NCI-H446 (cell line): ENCODE measurements at regions not wholly inside any gene's neighbourhood (a gene's known extent, or its start where the extent isn't known, plus 50 kb on each side); places are given as distances from the start of the nearest gene placed in this dataset.
"Not testable (repeated sequence)": the region's sequence is repeated elsewhere in the genome, so short reads cannot be mapped to it uniquely, and the experiment has no call there.

Experiments used
- DNase-seq, 2 experiments: peaks; one replicate each; lab custom pipeline; 2025; lab: John Stamatoyannopoulos, UW

DNA sequence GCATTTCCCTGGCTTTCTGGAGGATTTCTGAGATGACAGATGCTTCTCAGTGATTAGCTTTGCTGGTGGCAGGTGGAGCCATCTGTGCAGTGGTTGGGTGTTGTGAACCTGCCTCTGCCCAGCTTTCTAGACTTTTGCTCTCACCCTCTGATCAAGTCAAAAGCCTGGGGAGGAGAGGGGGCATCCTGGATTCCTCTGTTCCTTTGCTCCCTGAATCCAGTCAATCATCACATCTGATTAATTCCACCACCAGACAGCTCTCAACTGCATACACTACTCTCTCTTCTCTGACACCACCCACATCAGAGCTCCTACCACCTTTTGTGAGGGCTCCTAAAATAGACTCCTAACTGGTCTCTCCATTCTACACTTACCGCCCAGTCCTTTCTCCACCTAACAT, 283.5 kb downstream of the WDR11 start:
- peak in 1 of 2 experiments; percentile 53 for DNase-seq

DNA sequence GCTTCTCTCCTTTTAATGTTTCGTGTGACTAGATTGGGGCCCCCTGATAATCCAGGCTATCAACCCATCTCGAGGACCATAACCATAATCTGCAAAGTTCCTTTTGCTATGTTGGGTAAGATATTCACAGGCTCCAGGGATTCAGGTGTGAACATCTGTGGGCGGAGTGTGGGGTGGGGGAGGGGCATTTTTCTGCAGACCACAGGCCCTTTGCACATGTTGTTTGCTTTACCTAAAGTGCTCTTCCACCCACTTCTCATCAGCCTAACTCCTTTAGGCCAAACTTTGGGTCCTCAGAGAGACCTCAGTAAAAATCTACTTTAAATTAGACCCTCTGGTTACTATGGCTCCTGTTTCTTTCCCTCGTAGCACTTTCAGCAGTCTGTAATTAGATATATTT, 284.4 kb downstream of the WDR11 start:
- DNase-seq: no peak

DNA sequence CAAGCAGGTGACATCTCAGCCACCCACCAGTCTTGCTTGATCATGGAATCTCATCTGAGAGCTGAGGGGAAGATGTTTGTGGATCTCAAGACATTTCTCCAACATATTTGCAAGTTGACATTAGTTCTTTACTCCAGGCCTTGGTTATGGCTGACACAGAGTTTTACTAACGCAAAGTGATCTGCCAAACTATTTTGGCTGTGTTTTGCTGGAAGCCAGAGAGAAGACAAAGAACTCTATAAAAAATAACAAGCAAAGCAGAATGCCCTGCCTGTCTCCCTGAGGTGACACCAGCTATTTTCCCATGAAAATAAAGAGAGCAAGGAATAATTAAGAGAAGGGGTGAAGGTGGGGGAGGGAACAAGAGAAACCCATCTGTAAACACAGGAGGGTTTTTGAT, 286.4 kb downstream of the WDR11 start:
- DNase-seq: no peak

DNA sequence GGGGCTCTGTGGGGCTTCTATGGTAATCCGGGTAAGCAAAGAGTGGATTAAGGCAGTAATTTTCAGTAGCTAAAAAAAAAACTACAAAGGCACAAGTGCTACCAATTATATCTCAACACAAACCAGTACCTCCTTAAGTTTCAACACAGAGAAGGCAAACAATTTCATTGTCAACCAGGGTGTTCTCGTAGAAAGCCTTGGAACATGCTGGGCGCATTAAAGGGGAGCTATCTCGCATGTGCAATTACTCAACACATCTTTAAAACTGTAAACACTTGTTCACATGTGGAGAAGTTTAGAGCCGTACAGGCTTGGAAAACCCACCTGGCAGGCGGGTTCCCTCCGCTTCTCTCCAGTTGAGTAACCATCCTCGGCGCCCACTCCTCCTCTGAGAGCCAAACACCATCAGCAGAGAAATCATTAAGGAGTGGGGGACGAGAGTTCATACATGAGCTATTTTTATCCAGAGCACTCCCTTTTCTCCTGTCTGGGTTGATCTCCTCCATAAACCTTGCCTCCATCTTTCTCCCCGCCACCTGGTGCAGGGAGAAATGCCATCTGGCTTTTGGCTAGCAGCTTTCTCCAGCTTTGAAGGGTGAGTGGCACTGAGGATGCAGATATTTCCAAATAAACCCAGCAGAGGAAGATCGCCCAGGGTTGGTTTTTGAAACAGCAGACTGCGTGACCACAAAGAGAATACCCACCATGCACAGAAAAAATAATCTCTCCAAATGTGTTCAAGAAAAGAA, 287.1 kb downstream of the WDR11 start:
- DNase-seq: peak; percentile 23 to 61

DNA sequence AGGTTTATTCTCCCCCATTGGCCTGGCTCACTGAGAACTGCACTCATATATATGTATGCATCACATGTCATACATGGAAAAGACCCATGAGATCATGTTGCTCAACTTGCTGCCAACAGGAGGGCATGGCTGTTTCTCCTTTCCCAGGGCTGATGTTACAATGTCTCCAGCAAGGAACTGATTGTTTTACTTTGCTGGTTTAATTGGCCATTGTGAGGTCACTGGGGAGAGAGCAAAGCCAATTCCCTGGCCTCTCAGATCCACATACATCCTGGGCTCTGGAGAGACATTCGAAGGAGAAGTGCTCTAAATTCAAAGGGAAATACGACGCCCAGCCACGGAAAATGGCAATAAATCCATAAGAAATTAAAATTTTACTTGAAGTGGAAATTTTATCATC, 287.8 kb downstream of the WDR11 start:
- peak in 1 of 2 experiments; percentile 16 for DNase-seq

DNA sequence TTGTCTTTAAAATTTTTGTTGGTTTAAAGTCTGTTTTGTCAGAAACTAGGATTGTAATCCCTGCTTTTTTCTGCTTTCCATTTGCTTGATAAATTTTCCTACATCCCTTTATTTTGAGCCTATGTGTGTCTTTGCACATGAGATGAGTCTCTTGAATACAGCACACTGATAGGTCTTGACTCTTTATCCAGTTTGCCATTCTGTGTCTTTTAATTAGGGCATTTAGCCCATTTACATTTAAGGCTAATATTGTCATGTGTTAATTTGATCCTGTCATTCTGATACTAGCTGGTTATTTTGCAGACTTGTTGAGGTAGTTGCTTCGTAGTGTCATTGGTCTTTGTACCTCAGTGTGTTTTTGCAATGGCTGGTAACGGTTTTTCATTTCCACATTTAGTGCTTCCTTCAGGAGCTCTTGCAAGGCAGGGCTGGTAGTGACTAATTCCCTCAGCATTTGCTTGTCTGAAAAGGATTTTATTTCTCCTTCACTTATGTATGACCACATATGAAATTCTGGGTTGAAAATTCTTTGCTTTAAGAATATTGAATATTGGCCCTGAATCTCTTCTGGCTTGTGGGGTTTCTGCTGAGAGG, 294.7 kb downstream of the WDR11 start:
- DNase-seq: not testable (repeated sequence)

DNA sequence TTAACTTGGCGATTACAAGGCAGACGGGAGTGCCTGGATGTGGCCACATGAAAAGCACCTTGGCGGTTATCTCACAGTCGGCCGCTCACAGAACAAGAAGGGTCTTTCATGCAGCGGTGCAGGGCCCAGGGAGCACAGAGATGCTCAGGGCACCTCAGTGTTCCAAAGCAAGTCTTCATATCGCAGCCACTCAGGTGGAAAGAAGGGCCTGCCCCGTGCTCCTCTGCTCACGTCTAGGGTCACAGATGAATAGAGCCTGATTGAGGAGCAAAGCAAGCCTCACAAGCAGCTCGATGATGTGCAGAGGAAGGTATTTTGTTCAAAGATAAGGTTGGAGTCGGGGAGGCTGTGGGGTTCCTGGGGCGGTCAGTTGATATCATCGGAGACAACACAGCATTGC, 297.8 kb downstream of the WDR11 start:
- DNase-seq: no peak

DNA sequence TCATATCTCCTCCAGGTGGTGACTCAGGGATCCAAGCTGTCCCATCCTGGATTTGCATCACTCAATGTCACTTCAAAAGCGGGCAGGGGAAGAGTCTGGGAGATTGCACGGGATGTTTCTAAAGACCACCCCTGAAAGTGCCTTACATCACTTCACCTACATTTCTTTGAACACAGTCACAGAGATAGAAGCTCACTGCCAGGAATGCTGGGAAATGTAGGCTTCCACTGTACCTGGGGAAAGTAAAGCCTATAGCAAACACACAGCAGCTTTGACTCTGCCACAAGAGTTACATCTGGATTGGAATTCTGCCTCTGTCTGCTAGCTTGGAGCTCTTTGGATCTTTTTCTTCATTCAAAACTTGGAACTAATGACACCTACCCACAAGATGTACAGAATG, 300.9 kb downstream of the WDR11 start:
- no peak for DNase-seq

DNA sequence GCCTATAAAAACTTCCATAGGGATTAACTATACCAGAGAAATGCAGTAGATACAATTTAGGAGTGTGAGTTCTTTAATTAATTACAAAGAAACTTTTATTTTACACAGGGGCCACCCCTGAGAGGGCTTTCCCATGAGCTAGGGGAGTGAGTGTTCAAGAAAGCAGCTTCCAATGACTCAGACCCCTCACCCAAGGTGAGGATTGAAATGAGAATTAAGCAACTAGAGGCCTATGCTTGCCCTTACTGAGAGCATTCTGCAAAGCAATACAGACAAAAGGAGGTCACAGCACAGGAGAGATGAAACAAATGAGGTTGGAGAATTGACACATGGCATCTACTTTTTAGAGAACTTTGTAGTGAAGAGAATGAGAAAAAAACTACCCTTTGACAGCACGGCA, 301.8 kb downstream of the WDR11 start:
- DNase-seq: no peak

DNA sequence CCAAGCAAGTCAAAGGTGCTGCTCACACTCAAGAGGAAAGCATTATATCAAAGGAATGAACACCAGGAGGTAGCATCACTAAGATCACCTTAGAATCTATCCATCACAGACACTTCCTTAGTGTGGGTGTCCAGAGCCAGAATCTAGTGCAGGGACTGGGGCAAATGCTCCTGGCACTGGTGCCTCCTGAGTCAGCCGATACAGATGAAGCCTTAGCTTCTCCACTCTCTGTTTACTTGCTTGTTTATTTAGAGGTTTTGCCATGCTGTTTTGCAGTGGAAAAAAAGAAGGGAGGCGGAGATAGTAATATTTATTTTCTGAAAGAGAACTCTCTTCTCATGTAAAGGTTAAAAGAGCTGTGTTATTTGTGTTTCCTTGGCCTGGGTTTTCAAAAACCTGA, 303.1 kb downstream of the WDR11 start:
- DNase-seq: no peak

DNA sequence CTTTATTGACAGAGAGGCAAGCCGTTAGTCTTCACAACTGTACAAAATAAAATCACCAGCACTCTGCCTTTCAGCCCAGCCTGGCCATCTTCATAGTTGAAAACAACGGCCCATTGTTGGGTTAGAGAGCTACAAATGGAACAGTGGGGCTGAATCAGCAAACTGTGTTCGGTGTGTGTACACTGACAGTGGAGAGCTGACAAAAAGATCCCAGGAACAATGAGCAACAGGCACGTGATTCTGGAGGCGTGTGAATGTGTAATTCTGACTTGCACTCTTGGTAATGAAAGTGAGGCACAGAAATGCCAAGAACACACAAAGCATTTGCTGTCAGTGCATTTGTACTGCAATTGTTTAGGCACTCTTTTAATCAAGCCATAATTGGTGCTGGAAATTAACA, 303.7 kb downstream of the WDR11 start:
- no peak for DNase-seq

DNA sequence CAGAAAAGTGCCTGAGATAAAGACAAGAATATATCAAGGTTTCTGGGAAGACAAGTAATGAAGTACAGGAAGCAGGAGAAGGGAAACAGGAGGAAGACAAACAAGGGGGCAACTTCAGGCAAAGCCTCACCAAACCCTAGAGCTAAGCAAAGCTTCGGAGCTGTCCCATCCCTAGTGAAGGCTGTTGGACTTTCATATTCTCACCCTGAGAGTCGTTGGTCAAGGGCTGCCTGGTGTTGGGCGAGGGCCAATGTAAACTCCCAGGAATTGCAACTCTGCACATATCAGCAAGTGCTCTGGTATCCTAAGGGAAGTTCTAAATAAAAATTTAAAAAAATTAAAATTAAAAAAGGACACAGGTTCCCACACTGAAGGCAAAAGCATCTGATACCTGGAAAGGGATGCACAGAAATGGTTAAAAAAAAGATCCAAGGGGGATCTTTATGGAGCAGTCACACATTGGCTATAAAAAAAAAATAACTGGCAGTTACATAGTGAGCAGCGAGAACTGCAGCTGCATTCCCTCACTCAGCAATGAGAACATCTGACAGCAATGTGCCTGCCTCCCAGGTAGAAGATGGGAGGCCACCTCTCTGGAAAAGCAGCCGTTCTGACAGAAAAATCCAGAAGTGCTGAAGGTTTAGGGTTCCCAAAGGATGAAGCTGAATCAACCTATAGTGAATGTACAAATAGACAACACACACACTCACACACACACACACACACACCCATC, 304.7 kb downstream of the WDR11 start:
- no peak for DNase-seq

DNA sequence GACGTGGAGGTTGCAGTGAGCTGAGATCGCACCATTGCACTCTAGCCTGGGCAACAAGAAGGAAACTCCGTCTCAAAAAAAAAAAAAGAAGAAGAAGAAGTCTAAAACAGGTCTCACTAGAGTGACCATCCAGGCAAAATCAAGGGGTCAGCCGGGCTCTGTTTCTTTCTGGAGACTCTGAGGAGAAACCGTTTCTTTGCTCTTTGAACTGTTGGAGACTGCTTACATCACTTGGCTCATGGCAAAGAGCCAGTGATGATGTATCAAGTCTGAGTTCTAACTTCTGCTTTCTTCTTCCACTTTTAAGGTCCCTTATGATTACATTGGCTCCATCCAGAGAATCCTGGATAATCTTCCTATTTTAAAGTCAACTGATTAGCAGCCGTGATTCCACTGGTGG, 306.8 kb downstream of the WDR11 start:
- DNase-seq: no peak

DNA sequence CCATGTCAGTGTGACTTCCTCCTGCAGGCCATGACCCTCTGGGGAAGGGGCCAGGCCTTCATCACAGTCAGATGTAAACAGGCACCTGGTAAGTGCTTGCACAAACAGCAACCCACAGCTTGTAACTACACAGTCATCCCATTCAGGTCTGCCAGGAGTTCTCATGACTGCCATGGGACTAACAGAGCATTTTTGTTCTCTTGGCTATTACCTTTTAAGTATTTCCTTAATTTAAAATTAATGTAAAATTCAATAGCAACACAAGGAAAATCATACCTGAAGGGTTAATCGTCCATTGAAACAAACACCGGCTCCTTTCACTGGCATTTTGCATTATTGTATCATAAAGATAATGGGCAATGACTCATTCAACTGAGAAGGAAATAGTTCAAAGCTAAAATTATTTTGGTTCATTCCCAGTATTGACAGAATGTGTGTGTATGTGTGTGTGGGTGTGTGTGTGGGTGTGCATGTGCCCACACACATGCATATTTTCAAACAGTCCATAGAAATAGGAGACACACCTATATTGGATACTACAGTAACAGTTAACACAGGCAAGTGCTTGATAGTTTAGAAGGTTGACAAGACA, 307.9 kb downstream of the WDR11 start:
- DNase-seq: no peak

DNA sequence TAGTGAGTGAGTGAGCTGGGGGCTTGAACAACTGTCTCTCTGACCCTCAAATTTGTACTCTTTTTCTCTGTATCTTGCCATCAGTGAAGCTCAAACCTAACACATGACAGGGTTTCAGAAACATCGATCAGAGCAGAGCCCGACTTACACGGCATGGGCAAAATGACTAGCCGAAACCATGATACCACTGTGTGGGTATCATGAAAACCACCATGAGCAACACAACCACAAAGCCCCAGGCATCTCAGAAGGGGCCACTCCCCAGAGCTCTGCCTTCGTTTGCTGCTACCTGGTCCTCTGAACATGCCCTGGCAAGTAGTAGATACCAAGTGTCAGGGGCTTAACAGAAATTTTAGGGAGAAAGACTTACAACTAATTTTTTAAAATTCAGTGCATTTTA, 308.5 kb downstream of the WDR11 start:
- DNase-seq: no peak

DNA sequence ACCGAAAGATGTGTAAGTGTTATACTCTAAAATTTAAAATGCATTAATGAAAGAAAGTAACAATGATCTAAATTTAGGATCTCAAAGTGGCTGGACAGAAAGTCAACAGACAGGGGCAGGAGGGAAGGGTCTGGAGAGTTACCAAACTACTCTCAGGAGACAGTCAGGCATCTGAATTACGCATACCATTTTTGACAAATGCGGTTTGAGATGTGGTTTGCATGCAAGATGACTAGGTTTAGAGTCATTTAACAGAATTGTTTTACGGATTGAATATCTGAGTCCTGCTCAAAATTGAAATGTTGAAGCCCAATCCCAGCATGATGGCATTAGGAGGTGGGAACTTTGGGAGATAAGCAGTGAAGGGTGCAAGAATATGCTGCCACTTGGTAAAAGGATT, 314.1 kb downstream of the WDR11 start:
- DNase-seq: no peak

DNA sequence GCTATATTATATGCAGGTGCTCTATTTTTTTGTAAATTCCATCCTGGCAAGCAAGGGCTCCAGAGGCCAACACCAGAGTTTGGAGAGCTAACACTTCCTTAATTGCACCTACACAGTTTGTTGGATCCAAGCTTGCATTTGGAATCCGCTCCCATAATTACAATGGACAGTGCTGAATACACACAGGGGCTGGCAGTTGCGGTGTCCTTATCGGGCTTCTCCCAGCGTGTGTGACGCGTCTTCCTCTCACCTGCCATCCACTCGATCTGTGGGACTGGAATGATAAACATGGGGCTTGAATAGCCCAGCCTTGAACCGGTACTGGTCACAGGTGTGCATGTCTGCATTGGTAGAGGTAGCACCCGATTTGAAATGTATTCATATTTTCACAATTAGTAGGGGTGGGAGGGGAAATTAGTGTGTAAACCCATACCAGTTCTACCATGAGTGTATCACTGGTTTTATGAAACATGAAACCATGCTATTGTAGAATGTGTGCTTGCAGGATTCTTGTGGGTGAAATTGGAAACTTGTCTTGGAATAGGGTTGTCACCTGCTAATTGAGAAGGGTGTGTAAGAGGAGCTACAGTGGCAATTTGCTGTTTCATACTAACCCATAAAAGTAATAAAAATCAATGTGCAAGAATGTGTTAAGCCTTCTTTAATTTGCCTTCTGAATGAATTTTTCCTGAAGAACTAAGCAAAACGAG, 316.5 kb downstream of the WDR11 start:
- DNase-seq: no peak

DNA sequence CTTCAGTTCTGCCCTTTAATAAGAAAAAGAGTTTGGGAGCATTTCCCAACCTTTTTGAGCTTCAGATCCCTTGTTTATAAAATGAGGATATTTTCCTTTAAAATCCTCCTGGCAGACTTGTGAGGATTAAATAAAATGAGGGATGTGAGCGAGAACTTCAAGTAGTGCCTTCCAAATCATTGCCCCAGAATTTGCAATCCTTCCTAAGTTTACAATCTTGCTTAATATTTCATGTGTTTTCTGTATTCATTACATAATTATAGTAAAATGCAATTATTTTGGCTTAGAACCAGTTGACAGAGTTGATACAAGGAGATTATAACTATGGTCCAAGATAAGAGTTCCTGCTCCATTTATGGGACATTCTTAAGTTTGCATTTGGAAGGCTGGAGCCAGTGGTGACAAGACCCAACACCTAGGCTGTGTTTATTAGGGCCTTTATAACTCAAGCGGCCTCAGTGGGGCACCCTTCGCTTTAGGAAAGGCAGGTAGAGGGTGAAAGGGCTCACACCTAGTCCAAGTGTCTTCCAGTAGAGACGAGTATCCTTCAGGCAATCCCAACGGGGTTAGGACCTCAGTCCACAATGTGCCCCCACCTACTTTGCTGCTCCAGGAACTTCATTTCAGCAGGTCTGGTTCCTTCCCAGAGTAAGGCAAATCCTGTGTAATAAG, 317.5 kb downstream of the WDR11 start:
- DNase-seq: no peak

DNA sequence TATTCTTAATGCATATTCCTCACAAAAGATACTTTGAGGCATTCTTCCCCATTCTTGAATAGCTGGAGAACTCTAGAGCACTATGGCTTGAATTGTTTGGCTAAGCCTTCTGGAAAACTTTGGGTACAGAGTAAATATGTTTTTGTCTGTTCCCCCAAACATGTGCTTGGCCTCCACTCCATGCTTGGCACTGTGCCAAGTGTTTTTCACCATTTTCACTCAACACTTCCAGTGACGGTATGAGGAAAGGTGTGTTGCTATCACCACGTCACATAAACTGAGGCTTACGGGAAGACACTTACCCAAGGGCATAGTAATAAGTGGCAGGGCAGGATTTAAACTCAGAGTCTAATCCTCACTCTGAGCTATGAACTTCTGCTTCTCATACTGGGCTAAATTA, 318.2 kb downstream of the WDR11 start:
- no peak for DNase-seq

DNA sequence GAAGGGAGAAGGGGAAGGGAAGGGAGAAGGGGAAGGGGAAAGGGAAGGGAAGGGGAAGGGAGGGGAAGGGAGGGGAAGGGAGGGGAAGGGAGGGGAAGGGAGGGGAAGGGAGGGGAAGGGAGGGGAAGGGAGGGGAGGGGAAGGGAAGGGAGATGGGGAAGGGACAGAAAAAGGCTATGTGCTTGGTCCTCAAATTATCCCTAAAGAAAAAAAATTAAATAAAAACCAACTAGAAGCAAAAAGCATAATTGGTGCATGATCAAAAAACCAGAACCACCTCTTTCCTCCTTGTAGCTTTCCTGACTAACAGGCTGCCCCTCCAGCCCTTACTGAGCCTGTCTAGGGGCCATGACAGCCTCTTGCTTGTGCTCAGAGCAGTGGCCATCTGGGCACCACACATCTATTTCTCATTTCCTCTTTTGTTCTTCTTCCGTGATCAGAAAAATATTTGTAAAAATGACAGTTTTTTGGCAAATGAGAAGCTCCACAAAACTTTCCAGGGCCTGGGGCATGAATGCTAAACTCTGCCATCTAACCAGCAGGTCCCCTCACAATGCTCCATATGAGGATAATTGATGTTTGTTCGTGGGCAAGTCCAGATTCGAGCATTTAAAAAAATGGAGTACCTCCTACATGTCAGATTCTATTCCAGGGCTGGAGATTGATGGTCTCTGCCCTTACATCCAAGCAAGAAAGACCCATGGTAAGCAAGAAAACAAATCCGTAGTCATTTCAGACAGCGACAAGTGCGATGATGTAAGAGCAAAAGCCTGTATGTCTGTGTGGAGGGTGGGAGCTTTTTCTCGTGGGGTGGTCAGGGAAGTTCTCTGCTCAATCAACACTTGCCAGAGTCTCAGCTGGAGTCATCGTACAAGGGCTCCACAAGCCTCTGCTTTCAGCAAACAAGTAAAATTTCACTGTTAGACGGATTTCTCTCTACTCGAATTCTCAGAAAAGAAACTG, 320.9 kb downstream of the WDR11 start:
- DNase-seq: peak in 1 of 2 experiments; percentile 41

DNA sequence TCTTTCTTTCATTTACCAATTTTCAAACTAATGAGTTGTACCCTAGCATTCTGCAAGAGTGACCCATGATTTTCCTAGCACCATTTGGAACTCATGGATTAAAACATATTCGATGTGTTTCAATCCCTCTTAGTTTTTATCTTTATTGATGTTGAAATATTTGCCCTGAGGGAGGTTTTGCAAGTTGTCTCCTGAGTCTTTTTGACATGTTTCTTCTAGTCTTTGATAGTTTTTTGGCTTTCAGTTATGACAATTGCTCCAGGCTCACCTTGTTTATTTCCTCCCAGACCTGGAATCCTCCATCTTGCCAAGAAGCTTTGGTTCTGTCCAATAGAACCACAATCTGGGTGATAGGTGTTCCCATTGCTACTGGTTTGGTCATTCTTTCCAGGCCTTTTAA, 327.8 kb downstream of the WDR11 start:
- DNase-seq: no peak
